HEK293 (cell line): ENCODE measurements at regions not wholly inside any gene's neighbourhood (a gene's known extent, or its start where the extent isn't known, plus 50 kb on each side); places are given as distances from the start of the nearest gene placed in this dataset.

Experiments used
- CTCF ChIA-PET: fragments of 350-600 bp; formaldehyde crosslinking; extraction: SDS; loops from one replicate; lab custom pipeline; 2021; ENCODE audit warnings: antibody characterized with exemption; lab: Yijun Ruan, JAX
- POLR2A ChIA-PET: fragments of 300-600 bp; formaldehyde crosslinking; extraction: SDS; loops from one replicate; lab custom pipeline; 2020; ENCODE audit warnings: antibody characterized with exemption, inconsistent platforms; lab: Yijun Ruan, JAX
- H3K27ac ChIP-seq: fragments of 200-500 bp; sonication (Bioruptor generic); 2 replicates; pipeline ENCODE4 v1.5.1; 2014; ENCODE audit warnings: low read depth, low read length, control low read depth, inconsistent platforms; ENCODE audit errors: extremely low read depth
- H3K36me3 ChIP-seq, 2 experiments: fragments of 200-500 bp in 1 of 2; sonication (Bioruptor generic) in 1 of 2; 1 replicate in 1 of 2; 2 replicates in 1 of 2; pipeline ENCODE4 v1.5.1; 2014 to 2017; ENCODE audit warnings: inconsistent platforms in 2 of 2, low read length in 2 of 2; ENCODE audit not compliant: control insufficient read depth in 2 of 2, insufficient read depth in 1 of 2
- H3K4me1 ChIP-seq: fragments of 200-500 bp; sonication (Bioruptor generic); 2 replicates; pipeline ENCODE4 v1.5.1; 2014; ENCODE audit warnings: mild to moderate bottlenecking, low read length, inconsistent platforms; ENCODE audit not compliant: control insufficient read depth, insufficient read depth
- H3K4me3 ChIP-seq: 2 replicates; pipeline ENCODE4 v1.5.1; 2011; ENCODE audit warnings: low read depth, mild to moderate bottlenecking, control low read depth, low read length, moderate library complexity
- H3K9me3 ChIP-seq: fragments of 200-500 bp; sonication (Bioruptor generic); 2 replicates; pipeline ENCODE4 v1.5.1; 2014; ENCODE audit warnings: low read depth, low read length, inconsistent platforms; ENCODE audit not compliant: control insufficient read depth, insufficient read depth
- ELK4 ChIP-seq: IDR thresholded peaks from 2 replicates; pipeline ENCODE4 v1.6.1; 2011; ENCODE audit warnings: mild to moderate bottlenecking, low read depth, low read length, borderline replicate concordance
- KLF10 ChIP-seq: fragments of 450-650 bp; IDR thresholded peaks from 2 replicates; pipeline ENCODE4 v1.5.1; 2018; ENCODE audit warnings: missing biosample characterization, mild to moderate bottlenecking, missing genetic modification characterization
- MZF1 ChIP-seq: fragments of 450-650 bp; formaldehyde crosslinking; IDR thresholded peaks from 2 replicates; pipeline ENCODE4 v1.5.1; 2017; ENCODE audit warnings: missing biosample characterization, missing genetic modification characterization, borderline replicate concordance
- OVOL3 ChIP-seq: fragments of 450-650 bp; formaldehyde crosslinking; IDR thresholded peaks from 2 replicates; pipeline ENCODE4 v1.5.1; 2016; ENCODE audit warnings: missing biosample characterization, missing genetic modification characterization
- PRDM10 ChIP-seq: fragments of 450-650 bp; formaldehyde crosslinking; IDR thresholded peaks from 2 replicates; pipeline ENCODE4 v1.5.1; 2016; ENCODE audit warnings: missing biosample characterization, missing genetic modification characterization
- SCRT1 ChIP-seq: fragments of 450-650 bp; formaldehyde crosslinking; IDR thresholded peaks from 2 replicates; pipeline ENCODE4 v1.5.1; 2016; ENCODE audit warnings: missing biosample characterization, missing genetic modification characterization, borderline replicate concordance
- ZBTB6 ChIP-seq: fragments of 450-650 bp; formaldehyde crosslinking; IDR thresholded peaks from 2 replicates; pipeline ENCODE4 v1.5.1; 2017; ENCODE audit warnings: missing biosample characterization, missing genetic modification characterization
- ZFP3 ChIP-seq: fragments of 450-650 bp; formaldehyde crosslinking; IDR thresholded peaks from 2 replicates; pipeline ENCODE4 v1.5.1; 2016; ENCODE audit warnings: low read depth, missing biosample characterization, missing genetic modification characterization
- ZNF138 ChIP-seq: fragments of 450-650 bp; formaldehyde crosslinking; IDR thresholded peaks from 2 replicates; pipeline ENCODE4 v1.5.1; 2016; ENCODE audit warnings: missing biosample characterization, missing genetic modification characterization, borderline replicate concordance
- ZNF146 ChIP-seq: fragments of 450-650 bp; formaldehyde crosslinking; IDR thresholded peaks from 2 replicates; pipeline ENCODE4 v1.5.1; 2016; ENCODE audit warnings: missing biosample characterization, missing genetic modification characterization
- ZNF449 ChIP-seq: fragments of 450-650 bp; formaldehyde crosslinking; IDR thresholded peaks from 2 replicates; pipeline ENCODE4 v1.5.1; 2017; ENCODE audit warnings: missing biosample characterization, mild to moderate bottlenecking, missing genetic modification characterization, moderate library complexity
- ZNF777 ChIP-seq: fragments of 450-650 bp; formaldehyde crosslinking; IDR thresholded peaks from 2 replicates; pipeline ENCODE4 v1.5.1; 2017; ENCODE audit warnings: missing biosample characterization, missing genetic modification characterization, borderline replicate concordance
- ZNF785 ChIP-seq: fragments of 450-650 bp; formaldehyde crosslinking; IDR thresholded peaks from 2 replicates; pipeline ENCODE4 v1.5.1; 2016; ENCODE audit warnings: missing biosample characterization, missing genetic modification characterization
- ZNF830 ChIP-seq: fragments of 450-650 bp; IDR thresholded peaks from 2 replicates; pipeline ENCODE4 v1.5.0; 2018; ENCODE audit warnings: missing biosample characterization, missing genetic modification characterization, low read depth, mild to moderate bottlenecking, moderate library complexity
- ZSCAN23 ChIP-seq: fragments of 450-650 bp; formaldehyde crosslinking; IDR thresholded peaks from 2 replicates; pipeline ENCODE4 v1.5.1; 2016; ENCODE audit warnings: missing biosample characterization, missing genetic modification characterization
- ZSCAN30 ChIP-seq: fragments of 450-650 bp; IDR thresholded peaks from 2 replicates; pipeline ENCODE4 v1.5.1; 2018; ENCODE audit warnings: missing biosample characterization, mild to moderate bottlenecking, missing genetic modification characterization, moderate library complexity
- TF ChIP-seq, protein P1 (sequence below): fragments of 450-650 bp; formaldehyde crosslinking; IDR thresholded peaks from 2 replicates; pipeline ENCODE4 v1.5.1; 2016; ENCODE audit warnings: missing biosample characterization, missing genetic modification characterization, low read depth

DNA sequence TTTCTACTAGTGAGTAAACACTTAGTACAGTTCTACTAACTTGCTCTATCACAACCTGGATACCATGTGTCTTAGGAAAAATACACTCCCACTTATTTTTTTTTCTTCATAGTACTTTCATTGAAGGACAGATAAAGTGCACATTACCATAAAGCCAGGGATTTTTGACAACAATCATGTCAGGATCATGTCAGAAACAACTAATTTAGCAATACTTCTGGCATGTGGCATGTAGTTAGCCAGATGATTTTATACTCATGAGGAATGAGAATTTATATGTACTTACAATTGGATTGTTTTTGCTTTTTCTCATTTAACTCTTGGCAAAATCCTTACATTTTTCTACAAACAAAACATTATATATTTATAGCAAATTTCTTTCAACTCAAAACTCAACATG lies 630.7 kb upstream of the GRM3 start:
- TF ChIP-seq ZNF830 (tag by site-specific recombination) (no peak), ELK4 (no peak), ZNF777 (no peak), ZNF146 (tag by site-specific recombination) (no peak), ZSCAN23 (no peak)
- no peaks in the 10 kb centered on the region for H3K9me3 ChIP-seq
- POLR2A ChIA-PET, result no interaction called here
- CTCF ChIA-PET, result no interaction called here
- H3K27ac ChIP-seq, result no peak overlapping the region
- no peaks in the 10 kb centered on the region for H3K4me1 ChIP-seq
- no peaks in the 10 kb centered on the region for H3K36me3 ChIP-seq
- H3K4me3 ChIP-seq, result no peak overlapping the region

- ChIA-PET POLR2A (no interaction called here), CTCF (interaction anchor here (1.0 to 1.1 kb wide), 2 partner anchors 12 to 52 kb away, joined by 3 to 5 read pairs; no protein-coding TSS in a partner anchor)
- no peaks in the 10 kb centered on the region for H3K4me1 ChIP-seq
- no peaks in the 10 kb centered on the region for H3K36me3 ChIP-seq
- no peaks in the 10 kb centered on the region for H3K9me3 ChIP-seq
- TF ChIP-seq ZNF138 (tag by site-specific recombination) (no peak), ZNF449 (tag by site-specific recombination) (no peak), SCRT1 (tag by site-specific recombination) (no peak), ZBTB6 (tag by site-specific recombination) (no peak), ZSCAN30 (tag by site-specific recombination) (no peak), ZNF785 (tag by site-specific recombination) (no peak), PRDM10 (tag by site-specific recombination) (no peak), MZF1 (tag by site-specific recombination) (no peak), KLF10 (tag by site-specific recombination) (no peak), OVOL3 (tag by site-specific recombination) (no peak), ZFP3 (tag by site-specific recombination) (no peak)
- TF ChIP-seq, protein P1, sequence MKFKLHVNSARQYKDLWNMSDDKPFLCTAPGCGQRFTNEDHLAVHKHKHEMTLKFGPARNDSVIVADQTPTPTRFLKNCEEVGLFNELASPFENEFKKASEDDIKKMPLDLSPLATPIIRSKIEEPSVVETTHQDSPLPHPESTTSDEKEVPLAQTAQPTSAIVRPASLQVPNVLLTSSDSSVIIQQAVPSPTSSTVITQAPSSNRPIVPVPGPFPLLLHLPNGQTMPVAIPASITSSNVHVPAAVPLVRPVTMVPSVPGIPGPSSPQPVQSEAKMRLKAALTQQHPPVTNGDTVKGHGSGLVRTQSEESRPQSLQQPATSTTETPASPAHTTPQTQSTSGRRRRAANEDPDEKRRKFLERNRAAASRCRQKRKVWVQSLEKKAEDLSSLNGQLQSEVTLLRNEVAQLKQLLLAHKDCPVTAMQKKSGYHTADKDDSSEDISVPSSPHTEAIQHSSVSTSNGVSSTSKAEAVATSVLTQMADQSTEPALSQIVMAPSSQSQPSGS (tag by site-specific recombination), result no peak
- H3K27ac ChIP-seq, result no peak overlapping the region
- H3K4me3 ChIP-seq, result no peak overlapping the region
These were observed 634.8 kb upstream of the GRM3 start for GRCh38 chr7:86008898-86009297.
